ENCODE measurements at regions not wholly inside any gene's neighbourhood (a gene's known extent, or its start where the extent isn't known, plus 50 kb on each side); places are given as distances from the start of the nearest gene placed in this dataset.

- TF ChIP-seq, protein P1, sequence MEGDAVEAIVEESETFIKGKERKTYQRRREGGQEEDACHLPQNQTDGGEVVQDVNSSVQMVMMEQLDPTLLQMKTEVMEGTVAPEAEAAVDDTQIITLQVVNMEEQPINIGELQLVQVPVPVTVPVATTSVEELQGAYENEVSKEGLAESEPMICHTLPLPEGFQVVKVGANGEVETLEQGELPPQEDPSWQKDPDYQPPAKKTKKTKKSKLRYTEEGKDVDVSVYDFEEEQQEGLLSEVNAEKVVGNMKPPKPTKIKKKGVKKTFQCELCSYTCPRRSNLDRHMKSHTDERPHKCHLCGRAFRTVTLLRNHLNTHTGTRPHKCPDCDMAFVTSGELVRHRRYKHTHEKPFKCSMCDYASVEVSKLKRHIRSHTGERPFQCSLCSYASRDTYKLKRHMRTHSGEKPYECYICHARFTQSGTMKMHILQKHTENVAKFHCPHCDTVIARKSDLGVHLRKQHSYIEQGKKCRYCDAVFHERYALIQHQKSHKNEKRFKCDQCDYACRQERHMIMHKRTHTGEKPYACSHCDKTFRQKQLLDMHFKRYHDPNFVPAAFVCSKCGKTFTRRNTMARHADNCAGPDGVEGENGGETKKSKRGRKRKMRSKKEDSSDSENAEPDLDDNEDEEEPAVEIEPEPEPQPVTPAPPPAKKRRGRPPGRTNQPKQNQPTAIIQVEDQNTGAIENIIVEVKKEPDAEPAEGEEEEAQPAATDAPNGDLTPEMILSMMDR (IDR thresholded peaks at IDR 0.05) = no peak
- TF ChIP-seq EZH2 (IDR thresholded peaks at IDR 0.05) (no peak), EZH2phosphoT487 (IDR thresholded peaks at IDR 0.05) (no peak)
Observed at GRCh38 chr11:23127706-23128105, 267.4 kb upstream of the CCDC179 start.

All from neural progenitor cell (in vitro differentiated cells).